ENCODE measurements at regions not wholly inside any gene's neighbourhood (a gene's known extent, or its start where the extent isn't known, plus 50 kb on each side); places are given as distances from the start of the nearest gene placed in this dataset.

- TF ChIP-seq SUZ12 (IDR thresholded peaks at IDR 0.05; ENCODE audit: extremely low read depth, insufficient read depth, insufficient read length), result no peak
- no peak for TF ChIP-seq ZNF274 (IDR thresholded peaks at IDR 0.05; ENCODE audit: low read depth, low read length)
- TF ChIP-seq YY1 (IDR thresholded peaks at IDR 0.05; ENCODE audit: insufficient read depth, insufficient read length), result no peak
- no peak overlapping the region for H3K9ac ChIP-seq (ENCODE audit: insufficient read length, low read depth)
- no peak for DNase-seq (ENCODE audit: low read depth, low spot score)
- H3K4me1 ChIP-seq (ENCODE audit: insufficient read depth, insufficient read length), result no peaks in the 10 kb centered on the region
- no peak overlapping the region for H3K4me3 ChIP-seq (ENCODE audit: insufficient read length, low read depth)
- H3K9me3 ChIP-seq (ENCODE audit: insufficient read depth, low read length), result no peaks in the 10 kb centered on the region
- no peaks in the 10 kb centered on the region for H3K27me3 ChIP-seq (ENCODE audit: insufficient read depth, insufficient read length)
- no peaks in the 10 kb centered on the region for H3K36me3 ChIP-seq (ENCODE audit: insufficient read depth, insufficient read length, low read length)
Observed at GRCh38 chr18:27604583-27604982, 419.5 kb upstream of the CHST9 start.

GRCh38 chr18:27602092-27602491 is 417.0 kb upstream of the CHST9 start:
- Histone ChIP-seq H3K4me3 (ENCODE audit: insufficient read length, low read depth) (no peak overlapping the region), H3K9me3 (ENCODE audit: insufficient read depth, low read length) (no peaks in the 10 kb centered on the region), H3K9ac (ENCODE audit: insufficient read length, low read depth) (no peak overlapping the region), H3K4me1 (ENCODE audit: insufficient read depth, insufficient read length) (no peaks in the 10 kb centered on the region), H3K36me3 (ENCODE audit: insufficient read depth, insufficient read length, low read length) (no peaks in the 10 kb centered on the region), H3K27me3 (ENCODE audit: insufficient read depth, insufficient read length) (no peaks in the 10 kb centered on the region)
- TF ChIP-seq SUZ12 (IDR thresholded peaks at IDR 0.05; ENCODE audit: extremely low read depth, insufficient read depth, insufficient read length), result no peak
- TF ChIP-seq ZNF274 (IDR thresholded peaks at IDR 0.05; ENCODE audit: low read depth, low read length), result no peak
- no peak for TF ChIP-seq YY1 (IDR thresholded peaks at IDR 0.05; ENCODE audit: insufficient read depth, insufficient read length)
- no peak for DNase-seq (ENCODE audit: low read depth, low spot score)

GRCh38 chr18:27600245-27600644 is 415.1 kb upstream of the CHST9 start:
- no peaks in the 10 kb centered on the region for H3K9me3 ChIP-seq (ENCODE audit: insufficient read depth, low read length)
- DNase-seq (ENCODE audit: low read depth, low spot score), result no peak
- H3K4me1 ChIP-seq (ENCODE audit: insufficient read depth, insufficient read length), result no peaks in the 10 kb centered on the region
- no peak for TF ChIP-seq YY1 (IDR thresholded peaks at IDR 0.05; ENCODE audit: insufficient read depth, insufficient read length)
- no peak for TF ChIP-seq SUZ12 (IDR thresholded peaks at IDR 0.05; ENCODE audit: extremely low read depth, insufficient read depth, insufficient read length)
- H3K4me3 ChIP-seq (ENCODE audit: insufficient read length, low read depth), result no peak overlapping the region
- H3K27me3 ChIP-seq (ENCODE audit: insufficient read depth, insufficient read length), result no peaks in the 10 kb centered on the region
- no peaks in the 10 kb centered on the region for H3K36me3 ChIP-seq (ENCODE audit: insufficient read depth, insufficient read length, low read length)
- H3K9ac ChIP-seq (ENCODE audit: insufficient read length, low read depth), result no peak overlapping the region

- Histone ChIP-seq H3K9ac (ENCODE audit: insufficient read length, low read depth) (no peak overlapping the region), H3K27me3 (ENCODE audit: insufficient read depth, insufficient read length) (no peaks in the 10 kb centered on the region), H3K9me3 (ENCODE audit: insufficient read depth, low read length) (no peaks in the 10 kb centered on the region), H3K4me1 (ENCODE audit: insufficient read depth, insufficient read length) (no peaks in the 10 kb centered on the region), H3K36me3 (ENCODE audit: insufficient read depth, insufficient read length, low read length) (no peaks in the 10 kb centered on the region), H3K4me3 (ENCODE audit: insufficient read length, low read depth) (no peak overlapping the region)
- DNase-seq (ENCODE audit: low read depth, low spot score), result no peak
- TF ChIP-seq YY1 (IDR thresholded peaks at IDR 0.05; ENCODE audit: insufficient read depth, insufficient read length) (no peak), ZNF274 (IDR thresholded peaks at IDR 0.05; ENCODE audit: low read depth, low read length) (no peak), SUZ12 (IDR thresholded peaks at IDR 0.05; ENCODE audit: extremely low read depth, insufficient read depth, insufficient read length) (no peak)
Observed at GRCh38 chr18:27599202-27599829, 414.2 kb upstream of the CHST9 start.

- H3K4me3 ChIP-seq (ENCODE audit: insufficient read length, low read depth), result no peak overlapping the region
- H3K9ac ChIP-seq (ENCODE audit: insufficient read length, low read depth), result no peak overlapping the region
- H3K27me3 ChIP-seq (ENCODE audit: insufficient read depth, insufficient read length), result no peaks in the 10 kb centered on the region
- H3K36me3 ChIP-seq (ENCODE audit: insufficient read depth, insufficient read length, low read length), result no peaks in the 10 kb centered on the region
- TF ChIP-seq ZNF274 (IDR thresholded peaks at IDR 0.05; ENCODE audit: low read depth, low read length), result no peak
- TF ChIP-seq SUZ12 (IDR thresholded peaks at IDR 0.05; ENCODE audit: extremely low read depth, insufficient read depth, insufficient read length), result no peak
- TF ChIP-seq YY1 (IDR thresholded peaks at IDR 0.05; ENCODE audit: insufficient read depth, insufficient read length), result no peak
- no peaks in the 10 kb centered on the region for H3K9me3 ChIP-seq (ENCODE audit: insufficient read depth, low read length)
- no peaks in the 10 kb centered on the region for H3K4me1 ChIP-seq (ENCODE audit: insufficient read depth, insufficient read length)
- no peak for DNase-seq (ENCODE audit: low read depth, low spot score)
Observed at GRCh38 chr18:27595113-27595838, 410.2 kb upstream of the CHST9 start.

- TF ChIP-seq ZNF274 (IDR thresholded peaks at IDR 0.05; ENCODE audit: low read depth, low read length), result no peak
- no peaks in the 10 kb centered on the region for H3K4me1 ChIP-seq (ENCODE audit: insufficient read depth, insufficient read length)
- no peaks in the 10 kb centered on the region for H3K27me3 ChIP-seq (ENCODE audit: insufficient read depth, insufficient read length)
- H3K36me3 ChIP-seq (ENCODE audit: insufficient read depth, insufficient read length, low read length), result no peaks in the 10 kb centered on the region
- no peak overlapping the region for H3K4me3 ChIP-seq (ENCODE audit: insufficient read length, low read depth)
- DNase-seq (ENCODE audit: low read depth, low spot score), result no peak
- no peak overlapping the region for H3K9ac ChIP-seq (ENCODE audit: insufficient read length, low read depth)
- H3K9me3 ChIP-seq (ENCODE audit: insufficient read depth, low read length), result no peaks in the 10 kb centered on the region
Observed at GRCh38 chr18:27585602-27586173, 400.6 kb upstream of the CHST9 start.

- DNase-seq (ENCODE audit: low read depth, low spot score), result no peak
- no peak overlapping the region for H3K4me3 ChIP-seq (ENCODE audit: insufficient read length, low read depth)
- H3K9ac ChIP-seq (ENCODE audit: insufficient read length, low read depth), result no peak overlapping the region
- no peaks in the 10 kb centered on the region for H3K4me1 ChIP-seq (ENCODE audit: insufficient read depth, insufficient read length)
- no peaks in the 10 kb centered on the region for H3K9me3 ChIP-seq (ENCODE audit: insufficient read depth, low read length)
- no peaks in the 10 kb centered on the region for H3K36me3 ChIP-seq (ENCODE audit: insufficient read depth, insufficient read length, low read length)
- H3K27me3 ChIP-seq (ENCODE audit: insufficient read depth, insufficient read length), result no peaks in the 10 kb centered on the region
- TF ChIP-seq YY1 (IDR thresholded peaks at IDR 0.05; ENCODE audit: insufficient read depth, insufficient read length) (no peak), SUZ12 (IDR thresholded peaks at IDR 0.05; ENCODE audit: extremely low read depth, insufficient read depth, insufficient read length) (no peak), ZNF274 (IDR thresholded peaks at IDR 0.05; ENCODE audit: low read depth, low read length) (no peak)
Observed at GRCh38 chr18:27583466-27583865, 398.4 kb upstream of the CHST9 start.
